ENCODE measurements at regions not wholly inside any gene's neighbourhood (a gene's known extent, or its start where the extent isn't known, plus 50 kb on each side); places are given as distances from the start of the nearest gene placed in this dataset.

DNA sequence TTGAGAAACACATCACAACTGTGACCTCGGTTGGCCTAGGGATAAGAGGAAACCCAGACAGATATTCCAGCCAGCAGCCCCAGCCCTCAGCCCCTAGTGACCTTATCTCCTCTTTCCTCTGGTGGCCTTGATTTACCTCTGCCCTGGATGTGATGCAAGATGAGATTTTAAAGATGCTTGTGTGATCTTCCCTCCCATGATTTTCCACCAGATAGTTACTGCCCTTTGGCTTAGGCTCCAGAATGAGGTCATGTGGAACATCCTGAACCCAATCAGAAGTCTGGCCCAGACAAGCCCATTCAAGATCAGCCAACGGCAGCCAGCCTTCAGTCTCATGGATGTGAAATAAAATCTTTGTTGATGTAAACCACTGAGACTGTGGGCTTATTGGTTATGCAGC lies 104.0 kb downstream of the BANF2 start:
- TF ChIP-seq ATF3 (IDR thresholded peaks at IDR 0.05) (no peak), TCF7L2 (IDR thresholded peaks at IDR 0.05; ENCODE audit: borderline replicate concordance, extremely low read depth, insufficient read depth, insufficient read length) (no peak), JUND (IDR thresholded peaks at IDR 0.05) (no peak), CTCF (IDR thresholded peaks at IDR 0.05 in 2 of 3, conservative IDR thresholded peaks at IDR 0.05 in 1 of 3; ENCODE audit: borderline replicate concordance in 1 of 3, insufficient read depth in 1 of 3, low read depth in 2 of 3, low read length in 2 of 3) (no peak), FOSL1 (IDR thresholded peaks at IDR 0.05; ENCODE audit: low read depth) (no peak), POLR2A (IDR thresholded peaks at IDR 0.05; ENCODE audit: borderline replicate concordance, extremely low read depth, insufficient read depth, insufficient read length) (no peak), RAD21 (IDR thresholded peaks at IDR 0.05; ENCODE audit: low read depth) (no peak), CEBPB (IDR thresholded peaks at IDR 0.05; ENCODE audit: low read depth) (no peak)
- TF ChIP-seq, protein P1, sequence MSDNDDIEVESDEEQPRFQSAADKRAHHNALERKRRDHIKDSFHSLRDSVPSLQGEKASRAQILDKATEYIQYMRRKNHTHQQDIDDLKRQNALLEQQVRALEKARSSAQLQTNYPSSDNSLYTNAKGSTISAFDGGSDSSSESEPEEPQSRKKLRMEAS (IDR thresholded peaks at IDR 0.05) = no peak

All from HCT116 (cell line).